CD4-positive, alpha-beta T cell (primary cell): ENCODE measurements at regions not wholly inside any gene's neighbourhood (a gene's known extent, or its start where the extent isn't known, plus 50 kb on each side); places are given as distances from the start of the nearest gene placed in this dataset.

ENCODE experiments used
- ATAC-seq: fragments of 200-7000 bp; cut with Tn5 transposase; one replicate; pipeline ENCODE4 v1.10.0; 2022; ENCODE audit warnings: mild to moderate bottlenecking; ENCODE audit not compliant: poor library complexity
- CTCF ChIA-PET: fragments of 350-600 bp; sonication (Branson Sonifier 250); formaldehyde crosslinking; loops from one replicate; lab custom pipeline; 2021; ENCODE audit warnings: antibody characterized with exemption, inconsistent platforms; lab: Charles Lee
- POLR2A ChIA-PET: fragments of 350-600 bp; sonication (Branson Sonifier 250); formaldehyde crosslinking; loops from one replicate; lab custom pipeline; 2021; ENCODE audit warnings: antibody characterized with exemption, inconsistent platforms; lab: Charles Lee
- DNase-seq, 14 experiments: peaks; one replicate each; pipeline ENCODE4 v3.0.0-alpha.2; 2013 to 2020; ENCODE audit warnings: mixed read lengths in 2 of 14
- H3K27ac ChIP-seq, 2 donors: one replicate each; pipeline versions ENCODE4 v1.5.1 to v1.7.0; 2013; ENCODE audit warnings: low read length in 2 of 2, low read depth in 1 of 2, mild to moderate bottlenecking in 1 of 2
- H3K27me3 ChIP-seq, 2 experiments: 1 replicate in 1 of 2; 2 replicates in 1 of 2; pipeline versions ENCODE4 v1.6.1 to v1.7.0; 2013; ENCODE audit warnings: low read length in 2 of 2, control low read depth in 1 of 2, mild to moderate bottlenecking in 1 of 2, moderate library complexity in 1 of 2; ENCODE audit not compliant: insufficient read depth in 2 of 2, control insufficient read depth in 1 of 2
- H3K36me3 ChIP-seq: one replicate; pipeline ENCODE4 v1.6.1; 2013; ENCODE audit warnings: low read length, control low read depth; ENCODE audit not compliant: insufficient read depth
- H3K4me1 ChIP-seq: one replicate; pipeline ENCODE4 v1.6.1; 2013; ENCODE audit warnings: low read length, control low read depth; ENCODE audit not compliant: insufficient read depth
- H3K4me3 ChIP-seq: one replicate; pipeline ENCODE4 v1.5.1; 2013; ENCODE audit warnings: mild to moderate bottlenecking, low read length, moderate library complexity
- H3K9me3 ChIP-seq, 2 experiments: 1 replicate in 1 of 2; 2 replicates in 1 of 2; pipeline versions ENCODE4 v1.6.1 to v1.7.0; 2013; ENCODE audit warnings: low read length in 2 of 2, mild to moderate bottlenecking in 2 of 2, control low read depth in 1 of 2, moderate library complexity in 1 of 2; ENCODE audit not compliant: control insufficient read depth in 1 of 2, insufficient read depth in 1 of 2
- H3K27ac Mint-ChIP-seq: one replicate; pipeline ENCODE4 v1.8.0; 2020; ENCODE audit warnings: mixed read lengths
- H3K27me3 Mint-ChIP-seq: one replicate; pipeline ENCODE4 v1.8.0; 2021; ENCODE audit warnings: mixed read lengths
- H3K36me3 Mint-ChIP-seq: one replicate; pipeline ENCODE4 v1.8.0; 2021; ENCODE audit warnings: low read depth, mixed read lengths
- H3K4me1 Mint-ChIP-seq: one replicate; pipeline ENCODE4 v1.8.0; 2021; ENCODE audit warnings: low read depth, mixed read lengths
- H3K4me3 Mint-ChIP-seq: one replicate; pipeline ENCODE4 v1.8.0; 2020; ENCODE audit warnings: mild to moderate bottlenecking, mixed read lengths
- H3K9me3 Mint-ChIP-seq: one replicate; pipeline ENCODE4 v1.8.0; 2020; ENCODE audit warnings: mixed read lengths
- intact Hi-C, 2 experiments: fragments of 100-400 bp; cut with DNase I in 1 of 2; cut with micrococcal nuclease in 1 of 2; formaldehyde crosslinking; loops; one replicate each; pipeline versions ENCODE4 v1.15.1 to v1.9.0; 2023 to 2025; cut with DNase I, micrococcal nuclease
- TF ChIP-seq, protein P1 (sequence below): fragments of 200-600 bp; IDR thresholded peaks from one replicate; pipeline ENCODE4 v1.8.0; 2022; ENCODE audit warnings: antibody characterized with exemption, mild to moderate bottlenecking

DNA sequence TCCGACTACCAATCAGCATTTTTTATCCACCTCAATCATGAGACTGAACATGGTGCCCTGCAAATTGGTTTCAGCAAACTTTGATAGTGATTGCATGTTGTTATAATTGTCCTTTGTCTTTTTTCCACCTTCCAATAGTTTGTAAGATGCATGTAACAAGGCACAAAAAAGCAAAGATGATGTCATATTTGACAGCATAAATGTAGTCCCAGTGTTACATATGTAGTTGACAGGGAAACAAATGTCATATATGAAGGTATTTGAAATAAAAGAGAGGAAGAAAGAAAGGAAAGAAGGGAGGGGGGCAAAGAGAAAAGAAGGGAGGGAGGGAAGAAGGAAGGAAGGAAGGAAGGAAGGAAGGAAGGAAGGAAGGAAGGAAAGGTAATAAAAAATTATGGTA is 441.7 kb upstream of the CPEB2 start:
- H3K4me1 Mint-ChIP-seq = no peaks in the 10 kb centered on the region
- Histone ChIP-seq H3K27me3 (no peaks in the 10 kb centered on the region), H3K4me3 (no peak overlapping the region), H3K9me3 (no peaks in the 10 kb centered on the region), H3K27ac (no peak overlapping the region), H3K4me1 (no peaks in the 10 kb centered on the region), H3K36me3 (no peaks in the 10 kb centered on the region)
- TF ChIP-seq, protein P1, sequence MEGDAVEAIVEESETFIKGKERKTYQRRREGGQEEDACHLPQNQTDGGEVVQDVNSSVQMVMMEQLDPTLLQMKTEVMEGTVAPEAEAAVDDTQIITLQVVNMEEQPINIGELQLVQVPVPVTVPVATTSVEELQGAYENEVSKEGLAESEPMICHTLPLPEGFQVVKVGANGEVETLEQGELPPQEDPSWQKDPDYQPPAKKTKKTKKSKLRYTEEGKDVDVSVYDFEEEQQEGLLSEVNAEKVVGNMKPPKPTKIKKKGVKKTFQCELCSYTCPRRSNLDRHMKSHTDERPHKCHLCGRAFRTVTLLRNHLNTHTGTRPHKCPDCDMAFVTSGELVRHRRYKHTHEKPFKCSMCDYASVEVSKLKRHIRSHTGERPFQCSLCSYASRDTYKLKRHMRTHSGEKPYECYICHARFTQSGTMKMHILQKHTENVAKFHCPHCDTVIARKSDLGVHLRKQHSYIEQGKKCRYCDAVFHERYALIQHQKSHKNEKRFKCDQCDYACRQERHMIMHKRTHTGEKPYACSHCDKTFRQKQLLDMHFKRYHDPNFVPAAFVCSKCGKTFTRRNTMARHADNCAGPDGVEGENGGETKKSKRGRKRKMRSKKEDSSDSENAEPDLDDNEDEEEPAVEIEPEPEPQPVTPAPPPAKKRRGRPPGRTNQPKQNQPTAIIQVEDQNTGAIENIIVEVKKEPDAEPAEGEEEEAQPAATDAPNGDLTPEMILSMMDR = no peak
- H3K9me3 Mint-ChIP-seq = peaks cover 2% of the 10 kb centered on the region
- no peak for ATAC-seq
- no peaks in the 10 kb centered on the region for H3K36me3 Mint-ChIP-seq
- intact Hi-C loops = no loop called here
- no peaks in the 10 kb centered on the region for H3K27me3 Mint-ChIP-seq
- ChIA-PET POLR2A (no interaction called here), CTCF (interaction anchor here (0.7 kb wide), 1 partner anchor 301 kb away, joined by 3 read pairs; no protein-coding TSS in a partner anchor)
- H3K4me3 Mint-ChIP-seq = no peak overlapping the region
- DNase-seq = no peak
- H3K27ac Mint-ChIP-seq = no peak overlapping the region

DNA sequence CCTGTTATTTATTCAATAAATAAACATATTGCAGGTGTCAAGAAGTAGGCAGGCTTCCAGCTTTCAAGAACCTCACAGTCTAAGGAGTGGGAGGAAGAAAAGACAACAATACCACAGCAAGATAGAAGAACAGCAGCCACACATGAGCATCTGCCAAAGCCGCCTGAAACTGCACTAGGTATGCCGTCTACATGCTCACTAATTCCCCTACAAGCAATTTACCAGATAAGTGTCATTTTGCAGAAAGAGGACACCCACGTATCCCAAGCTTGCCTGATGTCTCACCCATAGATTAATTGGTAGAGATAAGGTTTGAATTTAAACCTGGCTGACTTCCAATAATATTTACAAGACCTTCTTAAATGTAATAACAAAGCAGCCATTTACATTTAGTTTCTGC is 439.4 kb upstream of the CPEB2 start:
- H3K36me3 ChIP-seq = no peaks in the 10 kb centered on the region
- ChIA-PET CTCF (no interaction called here), POLR2A (no interaction called here)
- DNase-seq = no peak
- H3K27me3 ChIP-seq = no peaks in the 10 kb centered on the region
- Mint-ChIP-seq H3K4me1 (no peaks in the 10 kb centered on the region), H3K36me3 (no peaks in the 10 kb centered on the region), H3K4me3 (no peak overlapping the region), H3K27ac (no peak overlapping the region), H3K27me3 (no peaks in the 10 kb centered on the region), H3K9me3 (peaks cover 5% of the 10 kb centered on the region)
- intact Hi-C loops = no loop called here
- no peak overlapping the region for H3K27ac ChIP-seq
- TF ChIP-seq, protein P1 = no peak
- no peak for ATAC-seq
- H3K4me1 ChIP-seq = no peaks in the 10 kb centered on the region
- no peak overlapping the region for H3K4me3 ChIP-seq
- no peaks in the 10 kb centered on the region for H3K9me3 ChIP-seq

GRCh38 chr4:14564281-14564680 is 438.0 kb upstream of the CPEB2 start:
- intact Hi-C loops = no loop called here
- no peak overlapping the region for H3K4me3 ChIP-seq
- H3K36me3 ChIP-seq = no peaks in the 10 kb centered on the region
- Mint-ChIP-seq H3K36me3 (no peaks in the 10 kb centered on the region), H3K4me1 (no peaks in the 10 kb centered on the region), H3K9me3 (peaks cover 5% of the 10 kb centered on the region), H3K27ac (no peak overlapping the region), H3K4me3 (no peak overlapping the region), H3K27me3 (no peaks in the 10 kb centered on the region)
- no peak for DNase-seq
- no peaks in the 10 kb centered on the region for H3K9me3 ChIP-seq
- no peaks in the 10 kb centered on the region for H3K4me1 ChIP-seq
- ChIA-PET CTCF (no interaction called here), POLR2A (no interaction called here)
- TF ChIP-seq, protein P1 = no peak
- no peaks in the 10 kb centered on the region for H3K27me3 ChIP-seq
- no peak overlapping the region for H3K27ac ChIP-seq
- no peak for ATAC-seq
